AG10803 (cell line): ENCODE measurements at regions not wholly inside any gene's neighbourhood (a gene's known extent, or its start where the extent isn't known, plus 50 kb on each side); places are given as distances from the start of the nearest gene placed in this dataset.

Source experiments
- DNase-seq: peaks from one replicate; pipeline ENCODE4 v3.0.0; 2010; ENCODE audit warnings: low read depth
- H3K4me3 ChIP-seq: 2 replicates; pipeline ENCODE4 v1.5.1; 2011; ENCODE audit warnings: mild to moderate bottlenecking, low read length, control low read depth
- TF ChIP-seq, protein P1 (sequence below): conservative IDR thresholded peaks from 2 replicates; pipeline ENCODE4 v1.5.1; 2011; ENCODE audit warnings: mild to moderate bottlenecking, low read length, control low read depth, inconsistent platforms

- H3K4me3 ChIP-seq = no peak overlapping the region
- no peak for DNase-seq
- TF ChIP-seq, protein P1, sequence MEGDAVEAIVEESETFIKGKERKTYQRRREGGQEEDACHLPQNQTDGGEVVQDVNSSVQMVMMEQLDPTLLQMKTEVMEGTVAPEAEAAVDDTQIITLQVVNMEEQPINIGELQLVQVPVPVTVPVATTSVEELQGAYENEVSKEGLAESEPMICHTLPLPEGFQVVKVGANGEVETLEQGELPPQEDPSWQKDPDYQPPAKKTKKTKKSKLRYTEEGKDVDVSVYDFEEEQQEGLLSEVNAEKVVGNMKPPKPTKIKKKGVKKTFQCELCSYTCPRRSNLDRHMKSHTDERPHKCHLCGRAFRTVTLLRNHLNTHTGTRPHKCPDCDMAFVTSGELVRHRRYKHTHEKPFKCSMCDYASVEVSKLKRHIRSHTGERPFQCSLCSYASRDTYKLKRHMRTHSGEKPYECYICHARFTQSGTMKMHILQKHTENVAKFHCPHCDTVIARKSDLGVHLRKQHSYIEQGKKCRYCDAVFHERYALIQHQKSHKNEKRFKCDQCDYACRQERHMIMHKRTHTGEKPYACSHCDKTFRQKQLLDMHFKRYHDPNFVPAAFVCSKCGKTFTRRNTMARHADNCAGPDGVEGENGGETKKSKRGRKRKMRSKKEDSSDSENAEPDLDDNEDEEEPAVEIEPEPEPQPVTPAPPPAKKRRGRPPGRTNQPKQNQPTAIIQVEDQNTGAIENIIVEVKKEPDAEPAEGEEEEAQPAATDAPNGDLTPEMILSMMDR = no peak
Observed at GRCh38 chr17:77353684-77354419, 213.1 kb downstream of the SEC14L1 start.

- TF ChIP-seq, protein P1 = no peak
- DNase-seq = no peak
- no peak overlapping the region for H3K4me3 ChIP-seq
Observed at GRCh38 chr17:77354420-77354669, 213.6 kb downstream of the SEC14L1 start.

DNA sequence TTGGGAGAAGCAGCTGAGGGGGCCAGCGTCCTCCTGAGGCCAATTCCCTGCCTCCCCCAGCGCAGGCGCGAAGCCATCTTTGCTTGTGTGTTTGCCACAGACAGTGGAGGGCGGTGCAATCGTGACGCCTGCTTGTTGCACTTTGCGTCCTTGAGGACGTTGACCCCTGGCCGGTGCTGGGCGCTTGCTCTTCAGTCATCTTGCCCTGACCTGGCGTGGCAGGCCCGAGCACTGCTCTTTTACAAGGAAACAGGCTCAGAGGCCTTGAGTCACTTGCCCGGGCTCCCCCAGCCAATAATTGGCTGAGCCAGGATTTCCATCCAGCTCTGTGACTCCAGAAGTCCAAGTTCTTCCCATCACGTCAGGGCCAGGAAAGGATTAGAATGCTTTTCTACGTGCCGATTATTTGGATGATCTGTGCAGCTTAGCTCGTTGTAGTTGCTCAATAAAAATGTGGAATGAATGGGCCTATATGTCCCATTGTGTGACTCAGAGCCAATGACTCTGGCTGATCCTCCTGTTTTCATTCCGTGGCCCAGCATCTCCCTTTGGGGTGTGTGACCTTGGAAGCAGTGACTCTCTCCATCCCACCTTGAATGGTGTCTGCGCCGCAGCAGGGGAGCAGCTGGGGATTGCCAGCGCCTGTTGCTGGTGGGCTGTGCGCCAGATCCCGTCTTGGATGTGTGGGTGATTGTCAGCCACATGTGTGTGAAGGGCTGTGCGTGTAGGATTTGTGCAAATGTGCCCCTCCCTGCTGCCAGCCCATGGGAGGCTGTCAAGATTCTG, 214.1 kb downstream of the SEC14L1 start:
- peak; percentile 99 for DNase-seq
- TF ChIP-seq, protein P1 = peak; percentile 5; the same call in 1 of the 2 replicates
- peak overlapping the region; percentile 12; the same call in 1 of the 2 replicates for H3K4me3 ChIP-seq

- H3K4me3 ChIP-seq = no peak overlapping the region
- TF ChIP-seq, protein P1 = no peak
- DNase-seq = no peak
Observed at GRCh38 chr17:77356109-77356689, 215.4 kb downstream of the SEC14L1 start.

- no peak for DNase-seq
- TF ChIP-seq, protein P1 = no peak
- no peak overlapping the region for H3K4me3 ChIP-seq
Observed at GRCh38 chr17:77356690-77357201, 216.0 kb downstream of the SEC14L1 start.

- TF ChIP-seq, protein P1 = no peak
- no peak overlapping the region for H3K4me3 ChIP-seq
- no peak for DNase-seq
Observed at GRCh38 chr17:77358801-77359200, 218.0 kb downstream of the SEC14L1 start.

DNA sequence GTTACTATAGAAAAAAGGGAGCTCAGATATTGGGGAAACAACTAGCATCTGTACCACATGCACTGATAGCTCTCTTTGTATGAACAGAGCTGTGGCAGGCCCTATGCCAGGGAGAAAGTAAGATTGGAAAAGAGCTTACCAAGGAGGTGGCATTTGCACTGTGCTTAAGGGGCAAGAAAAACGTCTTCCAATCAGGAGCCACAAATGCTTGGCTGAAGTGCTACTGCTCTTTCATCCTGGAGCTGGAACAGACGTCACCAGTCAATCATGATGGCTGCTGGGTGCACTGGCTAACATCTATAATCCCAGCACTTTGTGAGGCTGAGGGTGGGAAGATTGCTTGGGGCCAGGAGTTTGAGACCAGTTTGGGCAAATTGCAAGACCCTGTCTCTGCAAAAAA, 218.5 kb downstream of the SEC14L1 start:
- TF ChIP-seq, protein P1 = no peak
- no peak overlapping the region for H3K4me3 ChIP-seq
- DNase-seq = no peak
